ENCODE measurements at regions not wholly inside any gene's neighbourhood (a gene's known extent, or its start where the extent isn't known, plus 50 kb on each side); places are given as distances from the start of the nearest gene placed in this dataset.

DNA sequence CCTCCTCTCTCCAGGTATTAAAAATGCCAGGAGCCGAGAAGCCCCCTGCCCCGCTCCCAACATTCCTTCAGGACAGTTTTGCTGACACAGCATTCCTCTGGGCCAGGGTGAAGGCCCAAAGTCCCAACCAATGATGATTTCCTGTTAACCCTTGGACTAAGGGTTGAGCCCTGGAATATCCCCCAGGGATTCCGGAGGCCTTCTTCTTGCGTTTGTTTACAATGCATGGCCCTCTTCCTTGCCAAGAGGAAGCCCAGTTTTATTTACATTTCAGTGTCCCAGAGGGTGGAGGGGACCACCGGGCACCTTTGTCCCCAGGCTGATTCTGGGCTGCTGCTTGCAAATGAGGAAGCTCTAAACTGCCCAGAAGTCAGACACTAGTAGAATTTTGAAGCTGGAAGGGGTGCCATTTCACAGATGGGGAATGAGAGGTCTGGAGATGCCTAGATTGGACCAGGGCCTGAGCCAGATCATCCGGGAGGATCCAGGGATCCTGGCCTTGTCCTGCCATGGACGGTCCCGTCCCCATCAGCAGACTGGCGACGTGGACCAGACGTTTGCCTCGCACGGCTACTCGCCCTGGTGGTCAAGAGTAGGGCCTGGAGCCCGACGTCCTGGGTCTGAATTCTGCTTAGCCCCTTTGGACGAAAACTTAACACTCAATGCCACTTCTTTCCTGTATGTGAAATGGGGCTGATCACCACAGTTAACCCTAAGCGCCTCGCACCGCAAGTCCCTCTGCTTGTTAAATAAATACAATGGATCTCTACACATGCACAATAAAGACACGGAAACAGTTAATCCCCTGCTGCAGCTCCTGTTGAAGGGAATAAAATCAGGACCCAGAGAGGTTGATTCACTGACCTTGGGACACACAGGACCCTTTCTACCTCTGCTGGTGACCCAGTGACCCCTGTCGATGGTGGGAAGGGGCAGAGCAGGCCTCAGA, 55.6 kb upstream of the CIBAR2 start:
- TF ChIP-seq CTCF (IDR thresholded peaks at IDR 0.05; ENCODE audit: insufficient read depth, low read depth, low read length): no peak
- no peak for TF ChIP-seq EZH2 (IDR thresholded peaks at IDR 0.05; ENCODE audit: insufficient read depth, low read length)
